ENCODE measurements at regions not wholly inside any gene's neighbourhood (a gene's known extent, or its start where the extent isn't known, plus 50 kb on each side); places are given as distances from the start of the nearest gene placed in this dataset.

- DNase-seq: no peak
- dilution Hi-C loops (cut with HindIII; ENCODE audit: low sequenced_read_pairs, unreplicated experiment): no loop called here
- no peak overlapping the region for H3K14ac ChIP-seq (replicated peaks; ENCODE audit: low read depth, low read length)
- no peaks in the 10 kb centered on the region for H3K4me1 ChIP-seq (ENCODE audit: control insufficient read depth, insufficient read depth, low read length)
- H3K4me3 ChIP-seq (ENCODE audit: insufficient read depth, low read depth, low read length): no peak overlapping the region
- H4K20me1 ChIP-seq (ENCODE audit: insufficient read depth, low read length): no peaks in the 10 kb centered on the region
- no peaks in the 10 kb centered on the region for H3K36me3 ChIP-seq (ENCODE audit: control insufficient read depth, insufficient read depth, low read length)
- H3K18ac ChIP-seq (ENCODE audit: low read depth, low read length): no peak overlapping the region
- in situ Hi-C loops (cut with MboI; ENCODE audit: low sequenced_read_pairs): no loop called here
- no peak overlapping the region for H3K56ac ChIP-seq (ENCODE audit: extremely low read depth, insufficient read depth, low read length)
- BruUV-seq (replicated peaks): no TSS peak
- H2BK15ac ChIP-seq (ENCODE audit: low read depth, low read length): no peak overlapping the region
- no peak overlapping the region for H3K23ac ChIP-seq (ENCODE audit: low read depth, low read length)
- intact Hi-C loops (cut with micrococcal nuclease): no loop called here
- WGBS, 2 experiments (ENCODE audit: extremely low coverage in 2 of 2, insufficient read length in 1 of 2): no CpG with 5 or more reads among the region's 2 CpGs
- no peak for ATAC-seq (ENCODE audit: low read depth)
- no peak overlapping the region for H3K4ac ChIP-seq (ENCODE audit: low read depth, low read length)
- H3K27me3 ChIP-seq (ENCODE audit: control insufficient read depth, insufficient read depth, low read length): no peaks in the 10 kb centered on the region
- H2AK9ac ChIP-seq (replicated peaks; ENCODE audit: low read depth, low read length, poor library complexity): no peak overlapping the region
- peaks cover 10% of the 10 kb centered on the region for H3K9me3 ChIP-seq (ENCODE audit: control insufficient read depth, insufficient read depth, low read length)
- H4K8ac ChIP-seq (ENCODE audit: low read depth in 2 of 2, low read length in 2 of 2): no peak overlapping the region
- no peak overlapping the region for H2BK120ac ChIP-seq (ENCODE audit: low read depth, low read length)
- no peak overlapping the region for H2BK5ac ChIP-seq (ENCODE audit: low read depth, low read length, poor library complexity, severe bottlenecking)
- no peak overlapping the region for H3K4me2 ChIP-seq (ENCODE audit: low read depth, low read length)
- no peaks in the 10 kb centered on the region for H3K79me1 ChIP-seq (ENCODE audit: low read depth in 1 of 2, low read length in 2 of 2)
- H3K9me1 ChIP-seq (ENCODE audit: insufficient read depth, low read length): no peaks in the 10 kb centered on the region
- no peak overlapping the region for H4K91ac ChIP-seq (ENCODE audit: insufficient read depth, low read depth, low read length)
- H2AFZ ChIP-seq (replicated peaks; ENCODE audit: low read length, poor library complexity): no peak overlapping the region
- H4K5ac ChIP-seq (ENCODE audit: low read depth, low read length): no peak overlapping the region
- H3K27ac ChIP-seq (ENCODE audit: insufficient read depth, low read length): no peak overlapping the region
- ChIA-PET CTCF (no interaction called here), POLR2A (ENCODE audit: unreplicated experiment) (no interaction called here)
- TF ChIP-seq MAZ (IDR thresholded peaks at IDR 0.05; ENCODE audit: borderline replicate concordance, low read depth, low read length) (no peak), RCOR1 (IDR thresholded peaks at IDR 0.05; ENCODE audit: insufficient replicate concordance, low read length) (no peak), FOS (IDR thresholded peaks at IDR 0.05; ENCODE audit: low read depth, low read length) (no peak), CEBPB (IDR thresholded peaks at IDR 0.05; ENCODE audit: low read depth, low read length) (no peak), BHLHE40 (IDR thresholded peaks at IDR 0.05; ENCODE audit: low read depth, low read length) (no peak), SMC3 (IDR thresholded peaks at IDR 0.05; ENCODE audit: low read depth, low read length) (no peak), MXI1 (IDR thresholded peaks at IDR 0.05; ENCODE audit: borderline replicate concordance, low read depth, low read length) (no peak), ELK1 (IDR thresholded peaks at IDR 0.05; ENCODE audit: borderline replicate concordance, low read depth, low read length) (no peak), NFE2L2 (IDR thresholded peaks at IDR 0.05; ENCODE audit: low read depth, low read length) (no peak), CTCF (conservative IDR thresholded peaks at IDR 0.05; ENCODE audit: low read depth, low read length) (no peak), USF2 (IDR thresholded peaks at IDR 0.05; ENCODE audit: low read depth, low read length) (no peak), RAD21 (IDR thresholded peaks at IDR 0.05; ENCODE audit: low read length) (no peak), CHD1 (IDR thresholded peaks at IDR 0.05; ENCODE audit: low read depth, low read length) (no peak), POLR2A (IDR thresholded peaks at IDR 0.05; ENCODE audit: low read depth, low read length) (no peak), MAFK (IDR thresholded peaks at IDR 0.05; ENCODE audit: low read depth, low read length) (no peak), RFX5 (IDR thresholded peaks at IDR 0.05; ENCODE audit: low read depth, low read length) (no peak)
- H2BK20ac ChIP-seq (ENCODE audit: low read depth, low read length): no peak overlapping the region
- no peak overlapping the region for H3K9ac ChIP-seq (ENCODE audit: low read depth, low read length)
- no peak overlapping the region for H2AK5ac ChIP-seq (ENCODE audit: low read depth, low read length)
Measured at GRCh38 chr3:137332297-137332696, 374.5 kb downstream of the IL20RB start.
